GM23338 (cell line): ENCODE measurements at regions not wholly inside any gene's neighbourhood (a gene's known extent, or its start where the extent isn't known, plus 50 kb on each side); places are given as distances from the start of the nearest gene placed in this dataset.

Experiments
- EZH2 ChIP-seq: fragments of 200-600 bp; sonication (generic); IDR thresholded peaks from one replicate; pipeline ENCODE4 v1.8.0; 2017; ENCODE audit warnings: antibody characterized with exemption, mild to moderate bottlenecking, low read depth; ENCODE audit not compliant: unreplicated experiment
- EZH2phosphoT487 ChIP-seq: fragments of 200-600 bp; sonication (generic); IDR thresholded peaks from one replicate; pipeline ENCODE4 v1.8.1; 2018; ENCODE audit warnings: antibody characterized with exemption; ENCODE audit not compliant: unreplicated experiment
- POLR2AphosphoS5 ChIP-seq: IDR thresholded peaks from 2 replicates; pipeline ENCODE4 v1.6.1; 2016; ENCODE audit warnings: antibody characterized with exemption, low read depth
- STAT1 ChIP-seq: IDR thresholded peaks from one replicate; pipeline ENCODE4 v1.6.1; 2016; ENCODE audit warnings: antibody characterized with exemption; ENCODE audit not compliant: unreplicated experiment
- ZNF114 ChIP-seq: fragments of 250-450 bp; sonication (Bioruptor Pico); IDR thresholded peaks from 2 replicates; pipeline ENCODE4 v1.5.0; 2020; ENCODE audit warnings: mild to moderate bottlenecking, moderate library complexity
- ZNF331 ChIP-seq: fragments of 250-450 bp; sonication (Bioruptor Pico); IDR thresholded peaks from 2 replicates; pipeline ENCODE4 v1.5.0; 2020; ENCODE audit warnings: low read depth, mild to moderate bottlenecking, moderate library complexity
- TF ChIP-seq, protein P1 (sequence below): fragments of 250-450 bp; sonication (Bioruptor Pico); IDR thresholded peaks from 2 replicates; pipeline ENCODE4 v1.5.0; 2020; ENCODE audit warnings: mild to moderate bottlenecking, moderate library complexity
- TF ChIP-seq, protein P2 (sequence below): IDR thresholded peaks from 2 replicates; pipeline ENCODE4 v1.6.1; 2016; ENCODE audit warnings: antibody characterized with exemption
- TF ChIP-seq, protein P3 (sequence below), 2 experiments: fragments of 200-600 bp in 1 of 2; sonication (generic) in 1 of 2; conservative IDR thresholded peaks; 2 replicates each; pipeline versions ENCODE4 v1.5.1 to v1.6.1; 2016 to 2017; ENCODE audit warnings: antibody characterized with exemption in 2 of 2, low read depth in 2 of 2, mild to moderate bottlenecking in 2 of 2, moderate library complexity in 1 of 2

DNA sequence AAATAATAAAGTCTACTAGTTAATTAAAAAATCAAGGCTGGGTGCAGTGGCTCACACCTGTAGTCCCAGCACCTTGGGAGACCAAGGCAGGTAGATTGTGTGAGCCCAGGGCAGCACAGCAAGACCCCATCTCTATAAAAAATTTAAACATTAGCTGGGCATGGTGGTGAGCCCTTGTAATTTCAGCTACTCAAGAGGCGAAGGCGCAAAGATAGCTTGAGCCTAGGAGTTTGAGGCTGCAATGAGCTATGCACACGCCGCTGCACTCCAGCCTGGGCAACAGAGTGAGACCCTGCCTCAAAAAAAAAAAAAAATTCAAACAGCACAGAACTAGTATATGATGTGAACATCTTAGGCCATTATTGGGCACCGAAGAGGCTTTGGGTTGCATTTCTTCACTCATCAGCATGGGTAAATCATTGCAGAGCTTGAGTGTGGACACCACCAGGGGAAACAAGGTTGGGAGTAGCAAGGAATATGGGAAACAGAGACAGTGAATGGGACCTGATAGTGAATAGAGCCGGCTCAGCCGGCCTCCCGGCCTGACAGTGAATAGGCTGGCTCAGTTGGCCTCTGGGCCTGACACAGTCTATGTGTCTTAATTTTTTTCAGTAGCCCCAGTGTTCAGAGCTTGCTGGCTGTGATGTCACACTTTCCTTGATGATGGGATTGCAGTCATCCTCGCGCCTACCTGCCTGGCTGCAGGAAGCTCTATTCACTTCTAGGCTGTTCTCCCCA, 89.1 kb upstream of the ERRFI1 start (continued):
- TF ChIP-seq, protein P1, sequence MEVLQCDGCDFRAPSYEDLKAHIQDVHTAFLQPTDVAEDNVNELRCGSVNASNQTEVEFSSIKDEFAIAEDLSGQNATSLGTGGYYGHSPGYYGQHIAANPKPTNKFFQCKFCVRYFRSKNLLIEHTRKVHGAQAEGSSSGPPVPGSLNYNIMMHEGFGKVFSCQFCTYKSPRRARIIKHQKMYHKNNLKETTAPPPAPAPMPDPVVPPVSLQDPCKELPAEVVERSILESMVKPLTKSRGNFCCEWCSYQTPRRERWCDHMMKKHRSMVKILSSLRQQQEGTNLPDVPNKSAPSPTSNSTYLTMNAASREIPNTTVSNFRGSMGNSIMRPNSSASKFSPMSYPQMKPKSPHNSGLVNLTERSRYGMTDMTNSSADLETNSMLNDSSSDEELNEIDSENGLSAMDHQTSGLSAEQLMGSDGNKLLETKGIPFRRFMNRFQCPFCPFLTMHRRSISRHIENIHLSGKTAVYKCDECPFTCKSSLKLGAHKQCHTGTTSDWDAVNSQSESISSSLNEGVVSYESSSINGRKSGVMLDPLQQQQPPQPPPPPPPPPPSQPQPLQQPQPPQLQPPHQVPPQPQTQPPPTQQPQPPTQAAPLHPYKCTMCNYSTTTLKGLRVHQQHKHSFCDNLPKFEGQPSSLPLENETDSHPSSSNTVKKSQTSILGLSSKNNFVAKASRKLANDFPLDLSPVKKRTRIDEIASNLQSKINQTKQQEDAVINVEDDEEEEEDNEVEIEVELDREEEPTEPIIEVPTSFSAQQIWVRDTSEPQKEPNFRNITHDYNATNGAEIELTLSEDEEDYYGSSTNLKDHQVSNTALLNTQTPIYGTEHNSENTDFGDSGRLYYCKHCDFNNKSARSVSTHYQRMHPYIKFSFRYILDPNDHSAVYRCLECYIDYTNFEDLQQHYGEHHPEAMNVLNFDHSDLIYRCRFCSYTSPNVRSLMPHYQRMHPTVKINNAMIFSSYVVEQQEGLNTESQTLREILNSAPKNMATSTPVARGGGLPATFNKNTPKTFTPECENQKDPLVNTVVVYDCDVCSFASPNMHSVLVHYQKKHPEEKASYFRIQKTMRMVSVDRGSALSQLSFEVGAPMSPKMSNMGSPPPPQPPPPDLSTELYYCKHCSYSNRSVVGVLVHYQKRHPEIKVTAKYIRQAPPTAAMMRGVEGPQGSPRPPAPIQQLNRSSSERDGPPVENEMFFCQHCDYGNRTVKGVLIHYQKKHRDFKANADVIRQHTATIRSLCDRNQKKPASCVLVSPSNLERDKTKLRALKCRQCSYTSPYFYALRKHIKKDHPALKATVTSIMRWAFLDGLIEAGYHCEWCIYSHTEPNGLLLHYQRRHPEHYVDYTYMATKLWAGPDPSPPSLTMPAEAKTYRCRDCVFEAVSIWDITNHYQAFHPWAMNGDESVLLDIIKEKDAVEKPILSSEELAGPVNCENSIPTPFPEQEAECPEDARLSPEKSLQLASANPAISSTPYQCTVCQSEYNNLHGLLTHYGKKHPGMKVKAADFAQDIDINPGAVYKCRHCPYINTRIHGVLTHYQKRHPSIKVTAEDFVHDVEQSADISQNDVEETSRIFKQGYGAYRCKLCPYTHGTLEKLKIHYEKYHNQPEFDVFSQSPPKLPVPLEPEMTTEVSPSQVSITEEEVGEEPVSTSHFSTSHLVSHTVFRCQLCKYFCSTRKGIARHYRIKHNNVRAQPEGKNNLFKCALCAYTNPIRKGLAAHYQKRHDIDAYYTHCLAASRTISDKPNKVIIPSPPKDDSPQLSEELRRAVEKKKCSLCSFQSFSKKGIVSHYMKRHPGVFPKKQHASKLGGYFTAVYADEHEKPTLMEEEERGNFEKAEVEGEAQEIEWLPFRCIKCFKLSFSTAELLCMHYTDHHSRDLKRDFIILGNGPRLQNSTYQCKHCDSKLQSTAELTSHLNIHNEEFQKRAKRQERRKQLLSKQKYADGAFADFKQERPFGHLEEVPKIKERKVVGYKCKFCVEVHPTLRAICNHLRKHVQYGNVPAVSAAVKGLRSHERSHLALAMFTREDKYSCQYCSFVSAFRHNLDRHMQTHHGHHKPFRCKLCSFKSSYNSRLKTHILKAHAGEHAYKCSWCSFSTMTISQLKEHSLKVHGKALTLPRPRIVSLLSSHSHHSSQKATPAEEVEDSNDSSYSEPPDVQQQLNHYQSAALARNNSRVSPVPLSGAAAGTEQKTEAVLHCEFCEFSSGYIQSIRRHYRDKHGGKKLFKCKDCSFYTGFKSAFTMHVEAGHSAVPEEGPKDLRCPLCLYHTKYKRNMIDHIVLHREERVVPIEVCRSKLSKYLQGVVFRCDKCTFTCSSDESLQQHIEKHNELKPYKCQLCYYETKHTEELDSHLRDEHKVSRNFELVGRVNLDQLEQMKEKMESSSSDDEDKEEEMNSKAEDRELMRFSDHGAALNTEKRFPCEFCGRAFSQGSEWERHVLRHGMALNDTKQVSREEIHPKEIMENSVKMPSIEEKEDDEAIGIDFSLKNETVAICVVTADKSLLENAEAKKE (CRISPR knock-in tag) = no peak
- no peak for TF ChIP-seq POLR2AphosphoS5
- TF ChIP-seq EZH2 = no peak
- TF ChIP-seq ZNF331 (CRISPR knock-in tag) = no peak
- TF ChIP-seq STAT1 = no peak
- TF ChIP-seq, protein P2, sequence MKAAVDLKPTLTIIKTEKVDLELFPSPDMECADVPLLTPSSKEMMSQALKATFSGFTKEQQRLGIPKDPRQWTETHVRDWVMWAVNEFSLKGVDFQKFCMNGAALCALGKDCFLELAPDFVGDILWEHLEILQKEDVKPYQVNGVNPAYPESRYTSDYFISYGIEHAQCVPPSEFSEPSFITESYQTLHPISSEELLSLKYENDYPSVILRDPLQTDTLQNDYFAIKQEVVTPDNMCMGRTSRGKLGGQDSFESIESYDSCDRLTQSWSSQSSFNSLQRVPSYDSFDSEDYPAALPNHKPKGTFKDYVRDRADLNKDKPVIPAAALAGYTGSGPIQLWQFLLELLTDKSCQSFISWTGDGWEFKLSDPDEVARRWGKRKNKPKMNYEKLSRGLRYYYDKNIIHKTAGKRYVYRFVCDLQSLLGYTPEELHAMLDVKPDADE = no peak
- TF ChIP-seq, protein P3, sequence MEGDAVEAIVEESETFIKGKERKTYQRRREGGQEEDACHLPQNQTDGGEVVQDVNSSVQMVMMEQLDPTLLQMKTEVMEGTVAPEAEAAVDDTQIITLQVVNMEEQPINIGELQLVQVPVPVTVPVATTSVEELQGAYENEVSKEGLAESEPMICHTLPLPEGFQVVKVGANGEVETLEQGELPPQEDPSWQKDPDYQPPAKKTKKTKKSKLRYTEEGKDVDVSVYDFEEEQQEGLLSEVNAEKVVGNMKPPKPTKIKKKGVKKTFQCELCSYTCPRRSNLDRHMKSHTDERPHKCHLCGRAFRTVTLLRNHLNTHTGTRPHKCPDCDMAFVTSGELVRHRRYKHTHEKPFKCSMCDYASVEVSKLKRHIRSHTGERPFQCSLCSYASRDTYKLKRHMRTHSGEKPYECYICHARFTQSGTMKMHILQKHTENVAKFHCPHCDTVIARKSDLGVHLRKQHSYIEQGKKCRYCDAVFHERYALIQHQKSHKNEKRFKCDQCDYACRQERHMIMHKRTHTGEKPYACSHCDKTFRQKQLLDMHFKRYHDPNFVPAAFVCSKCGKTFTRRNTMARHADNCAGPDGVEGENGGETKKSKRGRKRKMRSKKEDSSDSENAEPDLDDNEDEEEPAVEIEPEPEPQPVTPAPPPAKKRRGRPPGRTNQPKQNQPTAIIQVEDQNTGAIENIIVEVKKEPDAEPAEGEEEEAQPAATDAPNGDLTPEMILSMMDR (conservative IDR thresholded peaks at IDR 0.05; ENCODE audit: low read depth in 2 of 2) = no peak
- no peak for TF ChIP-seq EZH2phosphoT487
- TF ChIP-seq ZNF114 (CRISPR knock-in tag) = no peak
